OCI-LY3 (cell line): ENCODE measurements at regions not wholly inside any gene's neighbourhood (a gene's known extent, or its start where the extent isn't known, plus 50 kb on each side); places are given as distances from the start of the nearest gene placed in this dataset.

Experiments used
- H2AFZ ChIP-seq: fragments of 200-600, 300-600 bp; shearing (Covaris generic); 2 replicates; pipeline ENCODE4 v1.6.0; 2014; ENCODE audit warnings: antibody characterized with exemption, low read depth, low read length
- H3K27ac ChIP-seq: fragments of 200-600, 300-600 bp; sonication (generic); 2 replicates; pipeline ENCODE4 v1.5.1; 2014; ENCODE audit warnings: mild to moderate bottlenecking, low read length, moderate library complexity, mixed read lengths
- H3K27me3 ChIP-seq: fragments of 200-600, 300-600 bp; sonication (generic); 2 replicates; pipeline ENCODE4 v1.6.1; 2014; ENCODE audit warnings: low read depth, low read length, mixed read lengths
- H3K36me3 ChIP-seq: fragments of 200-600, 300-600 bp; sonication (generic); replicated peaks from 2 replicates; pipeline ENCODE3; 2014; ENCODE audit warnings: low read depth, low read length, mixed read lengths
- H3K4me1 ChIP-seq: fragments of 300-600, 200-600 bp; sonication (generic); 2 replicates; pipeline ENCODE4 v1.6.1; 2014; ENCODE audit warnings: low read length, mixed read lengths
- H3K4me2 ChIP-seq: fragments of 200-600, 300-600 bp; sonication (generic); 2 replicates; pipeline ENCODE4 v1.6.1; 2014; ENCODE audit warnings: low read length, mixed read lengths
- H3K4me3 ChIP-seq: fragments of 300-600, 200-600 bp; sonication (generic); 2 replicates; pipeline ENCODE4 v1.5.1; 2014; ENCODE audit warnings: antibody characterized with exemption, mild to moderate bottlenecking, low read length, moderate library complexity
- H3K79me2 ChIP-seq: fragments of 300-600, 200-600 bp; shearing (Covaris generic); 2 replicates; pipeline ENCODE4 v1.6.1; 2014; ENCODE audit warnings: mild to moderate bottlenecking, low read length, mixed read lengths
- H3K9ac ChIP-seq: fragments of 300-600, 200-600 bp; shearing (Covaris generic); 2 replicates; pipeline ENCODE4 v1.6.0; 2014; ENCODE audit warnings: mild to moderate bottlenecking, low read length, moderate library complexity
- H3K9me3 ChIP-seq: fragments of 200-600, 300-600 bp; shearing (Covaris generic); 2 replicates; pipeline ENCODE4 v1.6.1; 2014; ENCODE audit warnings: low read length, mixed read lengths; ENCODE audit not compliant: insufficient read depth
- H4K20me1 ChIP-seq: fragments of 200-600, 300-600 bp; sonication (generic); 2 replicates; pipeline ENCODE4 v1.6.1; 2016; ENCODE audit warnings: low read length, mixed read lengths; ENCODE audit not compliant: insufficient read depth
- CTCF ChIP-seq: fragments of 200-600, 300-600 bp; sonication (generic); IDR thresholded peaks from 2 replicates; pipeline ENCODE4 v1.5.1; 2014; ENCODE audit warnings: antibody characterized with exemption, low read length, low read depth
- EZH2phosphoT487 ChIP-seq: fragments of 200-600 bp; shearing (Covaris generic); IDR thresholded peaks from 2 replicates; pipeline ENCODE4 v1.6.1; 2018; ENCODE audit warnings: antibody characterized with exemption, mixed run types, low read depth

- H3K27ac ChIP-seq: no peak overlapping the region
- H3K27me3 ChIP-seq: no peaks in the 10 kb centered on the region
- H3K4me3 ChIP-seq: no peak overlapping the region
- H3K79me2 ChIP-seq: no peaks in the 10 kb centered on the region
- TF ChIP-seq EZH2phosphoT487: no peak
- H2AFZ ChIP-seq: no peak overlapping the region
- no peak overlapping the region for H3K4me2 ChIP-seq
- H4K20me1 ChIP-seq: no peaks in the 10 kb centered on the region
- no peak overlapping the region for H3K9ac ChIP-seq
- no peaks in the 10 kb centered on the region for H3K9me3 ChIP-seq
- H3K4me1 ChIP-seq: no peaks in the 10 kb centered on the region
- no peaks in the 10 kb centered on the region for H3K36me3 ChIP-seq
These were observed 214.4 kb upstream of the GPR26 start for GRCh38 chr10:123451618-123452245.

- Histone ChIP-seq H2AFZ (no peak overlapping the region), H3K79me2 (no peaks in the 10 kb centered on the region), H4K20me1 (no peaks in the 10 kb centered on the region), H3K4me2 (no peak overlapping the region), H3K36me3 (no peaks in the 10 kb centered on the region), H3K9me3 (no peaks in the 10 kb centered on the region), H3K27ac (no peak overlapping the region), H3K27me3 (no peaks in the 10 kb centered on the region), H3K4me1 (peaks cover 10% of the 10 kb centered on the region), H3K9ac (no peak overlapping the region), H3K4me3 (no peak overlapping the region)
- TF ChIP-seq CTCF: no peak
- no peak for TF ChIP-seq EZH2phosphoT487
These were observed 211.2 kb upstream of the GPR26 start for GRCh38 chr10:123454987-123455386.

- H3K27ac ChIP-seq: no peak overlapping the region
- H4K20me1 ChIP-seq: no peaks in the 10 kb centered on the region
- TF ChIP-seq EZH2phosphoT487 (no peak), CTCF (no peak)
- H3K4me3 ChIP-seq: no peak overlapping the region
- H3K9me3 ChIP-seq: no peaks in the 10 kb centered on the region
- no peaks in the 10 kb centered on the region for H3K79me2 ChIP-seq
- no peaks in the 10 kb centered on the region for H3K27me3 ChIP-seq
- H3K4me2 ChIP-seq: no peak overlapping the region
- no peaks in the 10 kb centered on the region for H3K36me3 ChIP-seq
- no peak overlapping the region for H2AFZ ChIP-seq
- H3K4me1 ChIP-seq: peaks cover 10% of the 10 kb centered on the region
- H3K9ac ChIP-seq: no peak overlapping the region
These were observed 210.3 kb upstream of the GPR26 start for GRCh38 chr10:123455861-123456260.

- H2AFZ ChIP-seq: no peak overlapping the region
- no peak overlapping the region for H3K27ac ChIP-seq
These were observed 207.2 kb upstream of the GPR26 start for GRCh38 chr10:123458933-123459332.

More at GRCh38 chr10:123458933-123459332, 207.2 kb upstream of the GPR26 start:
- H3K27me3 ChIP-seq: no peaks in the 10 kb centered on the region
- H3K79me2 ChIP-seq: no peaks in the 10 kb centered on the region
- no peaks in the 10 kb centered on the region for H4K20me1 ChIP-seq
- no peak overlapping the region for H3K4me3 ChIP-seq
- H3K4me2 ChIP-seq: no peak overlapping the region
- no peaks in the 10 kb centered on the region for H3K36me3 ChIP-seq
- peaks cover 10% of the 10 kb centered on the region for H3K4me1 ChIP-seq
- H3K9ac ChIP-seq: no peak overlapping the region
- no peaks in the 10 kb centered on the region for H3K9me3 ChIP-seq
- no peak for TF ChIP-seq CTCF
- TF ChIP-seq EZH2phosphoT487: no peak
